ENCODE measurements at regions not wholly inside any gene's neighbourhood (a gene's known extent, or its start where the extent isn't known, plus 50 kb on each side); places are given as distances from the start of the nearest gene placed in this dataset.

DNA sequence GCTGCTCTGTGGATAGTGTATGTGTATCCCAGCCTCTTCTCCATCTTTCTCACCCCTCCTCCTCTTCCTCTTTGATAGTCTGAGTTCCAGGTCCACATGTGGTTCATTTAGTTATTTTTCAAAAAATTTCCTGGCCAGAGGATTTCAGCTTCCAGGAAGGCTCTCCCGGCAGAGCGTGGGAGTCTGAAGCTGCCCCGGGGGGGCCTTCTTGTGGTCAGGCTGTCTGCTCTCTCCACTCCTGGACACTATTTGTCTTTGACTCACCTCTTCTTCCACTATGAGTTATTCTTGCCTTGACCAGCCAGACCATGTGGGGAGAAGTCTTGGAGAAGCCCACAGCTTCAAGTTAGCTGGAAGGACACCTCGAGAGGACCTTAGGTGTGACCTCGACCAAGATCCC is 258.8 kb downstream of the CDC5L start:
- no peaks in the 10 kb centered on the region for H3K4me1 ChIP-seq (ENCODE audit: low read depth)
- no peak for ATAC-seq
- intact Hi-C loops (cut with DNase I, micrococcal nuclease), result no loop called here

GRCh38 chr6:44649365-44650025 is 262.0 kb downstream of the CDC5L start:
- no peak overlapping the region for H3K4me3 ChIP-seq
- intact Hi-C loops (cut with DNase I, micrococcal nuclease), result loop anchor here (5.0 to 10.0 kb wide), 3 partner anchors 1065 to 1278 kb away; no protein-coding TSS in a partner anchor
- ATAC-seq, result no peak
- H3K9me3 ChIP-seq, result no peaks in the 10 kb centered on the region
- no peak for DNase-seq
- no peak for TF ChIP-seq CTCF (IDR thresholded peaks at IDR 0.05)
- no peaks in the 10 kb centered on the region for H3K36me3 ChIP-seq (ENCODE audit: low read depth)
- no peaks in the 10 kb centered on the region for H3K4me1 ChIP-seq (ENCODE audit: low read depth)

More for the DNA sequence above, 258.8 kb downstream of the CDC5L start:
- H3K9me3 ChIP-seq, result no peaks in the 10 kb centered on the region
- no peak for DNase-seq
- H3K4me3 ChIP-seq, result no peak overlapping the region
- TF ChIP-seq CTCF (IDR thresholded peaks at IDR 0.05), result no peak
- no peaks in the 10 kb centered on the region for H3K36me3 ChIP-seq (ENCODE audit: low read depth)

GRCh38 chr6:44650495-44650894 is 263.0 kb downstream of the CDC5L start:
- ATAC-seq, result no peak
- no peaks in the 10 kb centered on the region for H3K9me3 ChIP-seq
- H3K4me3 ChIP-seq, result no peak overlapping the region
- DNase-seq, result no peak
- H3K36me3 ChIP-seq (ENCODE audit: low read depth), result no peaks in the 10 kb centered on the region
- TF ChIP-seq CTCF (IDR thresholded peaks at IDR 0.05), result no peak
- peaks cover 4% of the 10 kb centered on the region for H3K4me1 ChIP-seq (ENCODE audit: low read depth)
- intact Hi-C loops (cut with DNase I, micrococcal nuclease), result loop anchor here (5.0 to 10.0 kb wide), 3 partner anchors 1064 to 1277 kb away; no protein-coding TSS in a partner anchor

DNA sequence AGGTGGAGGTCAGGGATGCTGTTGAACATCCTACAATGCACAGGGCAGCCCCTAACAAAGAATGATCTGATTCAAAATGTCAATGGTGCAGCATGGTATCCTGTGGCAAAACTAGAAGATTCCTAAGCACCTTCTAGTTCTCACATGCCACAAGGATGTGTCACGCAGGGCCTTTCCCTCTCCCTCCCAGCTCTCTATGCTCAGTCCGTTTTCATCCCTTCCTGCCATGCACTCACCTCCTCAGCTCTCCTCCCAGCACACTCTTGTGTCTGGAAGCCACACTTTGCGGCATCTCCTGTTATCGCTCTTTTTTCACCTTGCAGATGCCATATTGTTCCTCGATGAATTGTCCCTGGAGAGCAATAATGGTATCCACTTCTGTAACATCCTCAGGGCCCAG is 263.4 kb downstream of the CDC5L start:
- intact Hi-C loops (cut with DNase I, micrococcal nuclease), result loop anchor here (5.0 to 10.0 kb wide), 3 partner anchors 1064 to 1276 kb away; no protein-coding TSS in a partner anchor
- no peak for TF ChIP-seq CTCF (IDR thresholded peaks at IDR 0.05)
- DNase-seq, result no peak
- Histone ChIP-seq H3K4me1 (ENCODE audit: low read depth) (peaks cover 4% of the 10 kb centered on the region), H3K9me3 (no peaks in the 10 kb centered on the region), H3K4me3 (no peak overlapping the region), H3K36me3 (ENCODE audit: low read depth) (no peaks in the 10 kb centered on the region)
- ATAC-seq, result no peak

GRCh38 chr6:44651604-44652003 is 264.1 kb downstream of the CDC5L start:
- TF ChIP-seq CTCF (IDR thresholded peaks at IDR 0.05), result no peak
- Histone ChIP-seq H3K9me3 (no peaks in the 10 kb centered on the region), H3K4me3 (no peak overlapping the region), H3K4me1 (ENCODE audit: low read depth) (peaks cover 4% of the 10 kb centered on the region), H3K36me3 (ENCODE audit: low read depth) (no peaks in the 10 kb centered on the region)
- intact Hi-C loops (cut with DNase I, micrococcal nuclease), result loop anchor here (5.0 to 10.0 kb wide), 3 partner anchors 1063 to 1276 kb away; no protein-coding TSS in a partner anchor
- DNase-seq (no peak), ATAC-seq (no peak)

Measured in mucosa of descending colon (tissue), 3 donors.